Left lung (tissue), 4 donors: ENCODE measurements at regions not wholly inside any gene's neighbourhood (a gene's known extent, or its start where the extent isn't known, plus 50 kb on each side); places are given as distances from the start of the nearest gene placed in this dataset.

Source experiments
- ATAC-seq: fragments of 200-7000 bp; cut with Tn5 transposase; one replicate; pipeline ENCODE4 v1.9.1; 2020; ENCODE audit warnings: moderate library complexity
- DNase-seq, 4 donors: peaks; one replicate each; pipeline ENCODE4 v3.0.0-alpha.2; 2013 to 2020
- H3K27ac ChIP-seq, 2 donors: fragments of 200-600 bp; sonication (generic) in 1 of 2; one replicate each; pipeline versions ENCODE4 v1.5.0 to v1.8.0; 2020 to 2021
- H3K27me3 ChIP-seq, 2 donors: fragments of 200-600 bp; sonication (generic) in 1 of 2; one replicate each; pipeline versions ENCODE4 v1.5.0 to v1.8.0; 2020 to 2021
- H3K36me3 ChIP-seq, 2 donors: fragments of 200-600 bp; sonication (generic) in 1 of 2; one replicate each; pipeline versions ENCODE4 v1.5.0 to v1.8.0; 2020 to 2021
- H3K4me1 ChIP-seq, 2 donors: fragments of 200-600 bp; one replicate each; pipeline ENCODE4 v1.8.0; 2021
- H3K4me3 ChIP-seq, 2 donors: fragments of 200-600 bp; sonication (generic) in 1 of 2; one replicate each; pipeline versions ENCODE4 v1.5.0 to v1.8.0; 2020 to 2021; ENCODE audit warnings: mild to moderate bottlenecking in 1 of 2
- H3K9me3 ChIP-seq, 2 donors: fragments of 200-600 bp; sonication (generic) in 1 of 2; one replicate each; pipeline versions ENCODE4 v1.5.0 to v1.8.0; 2020 to 2021
- intact Hi-C, 2 donors: fragments of 100-400 bp; cut with DNase I; formaldehyde crosslinking; loops; one replicate each; pipeline versions ENCODE4 v1.11.2 to v1.14.2; 2022
- TF ChIP-seq, protein P1 (sequence below), 2 donors: fragments of 200-600 bp; sonication (generic) in 1 of 2; IDR thresholded peaks; one replicate each; pipeline versions ENCODE4 v1.5.0 to v1.8.0; 2021; ENCODE audit warnings: antibody characterized with exemption in 2 of 2
- donor health status: DM: no; HTN: yes; CAD: no.
- donor health status: DM: no; HTN: no; CAD: no.

DNA sequence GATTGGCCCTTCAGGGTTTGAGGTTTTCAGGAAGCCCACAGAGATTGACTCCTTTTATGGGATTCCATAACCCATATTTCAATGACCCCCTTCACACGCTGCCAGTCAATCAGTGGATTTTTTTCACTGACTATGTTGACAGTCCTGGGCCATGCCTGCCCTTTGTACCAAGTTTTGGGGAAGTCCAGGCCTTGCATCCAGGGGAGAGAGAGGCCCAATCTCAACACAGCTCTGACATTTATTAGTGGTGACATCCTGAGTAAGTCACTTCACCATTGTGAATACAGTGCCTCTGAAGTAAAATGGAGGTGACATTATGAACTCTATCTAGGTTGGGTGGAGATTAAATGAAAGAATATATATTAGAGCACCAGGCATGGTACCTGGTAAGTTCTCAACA, 181.1 kb downstream of the NUFIP1 start:
- no peak for DNase-seq
- no peak overlapping the region for H3K27ac ChIP-seq
- no peak for ATAC-seq
- no peaks in the 10 kb centered on the region for H3K27me3 ChIP-seq
- TF ChIP-seq, protein P1, sequence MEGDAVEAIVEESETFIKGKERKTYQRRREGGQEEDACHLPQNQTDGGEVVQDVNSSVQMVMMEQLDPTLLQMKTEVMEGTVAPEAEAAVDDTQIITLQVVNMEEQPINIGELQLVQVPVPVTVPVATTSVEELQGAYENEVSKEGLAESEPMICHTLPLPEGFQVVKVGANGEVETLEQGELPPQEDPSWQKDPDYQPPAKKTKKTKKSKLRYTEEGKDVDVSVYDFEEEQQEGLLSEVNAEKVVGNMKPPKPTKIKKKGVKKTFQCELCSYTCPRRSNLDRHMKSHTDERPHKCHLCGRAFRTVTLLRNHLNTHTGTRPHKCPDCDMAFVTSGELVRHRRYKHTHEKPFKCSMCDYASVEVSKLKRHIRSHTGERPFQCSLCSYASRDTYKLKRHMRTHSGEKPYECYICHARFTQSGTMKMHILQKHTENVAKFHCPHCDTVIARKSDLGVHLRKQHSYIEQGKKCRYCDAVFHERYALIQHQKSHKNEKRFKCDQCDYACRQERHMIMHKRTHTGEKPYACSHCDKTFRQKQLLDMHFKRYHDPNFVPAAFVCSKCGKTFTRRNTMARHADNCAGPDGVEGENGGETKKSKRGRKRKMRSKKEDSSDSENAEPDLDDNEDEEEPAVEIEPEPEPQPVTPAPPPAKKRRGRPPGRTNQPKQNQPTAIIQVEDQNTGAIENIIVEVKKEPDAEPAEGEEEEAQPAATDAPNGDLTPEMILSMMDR (IDR thresholded peaks at IDR 0.05), result no peak
- peaks cover 0 to 5% of the 10 kb centered on the region in 2 donors for H3K4me1 ChIP-seq
- no peak overlapping the region for H3K4me3 ChIP-seq
- no peaks in the 10 kb centered on the region for H3K9me3 ChIP-seq
- intact Hi-C loops, result no loop called here
- no peaks in the 10 kb centered on the region for H3K36me3 ChIP-seq

DNA sequence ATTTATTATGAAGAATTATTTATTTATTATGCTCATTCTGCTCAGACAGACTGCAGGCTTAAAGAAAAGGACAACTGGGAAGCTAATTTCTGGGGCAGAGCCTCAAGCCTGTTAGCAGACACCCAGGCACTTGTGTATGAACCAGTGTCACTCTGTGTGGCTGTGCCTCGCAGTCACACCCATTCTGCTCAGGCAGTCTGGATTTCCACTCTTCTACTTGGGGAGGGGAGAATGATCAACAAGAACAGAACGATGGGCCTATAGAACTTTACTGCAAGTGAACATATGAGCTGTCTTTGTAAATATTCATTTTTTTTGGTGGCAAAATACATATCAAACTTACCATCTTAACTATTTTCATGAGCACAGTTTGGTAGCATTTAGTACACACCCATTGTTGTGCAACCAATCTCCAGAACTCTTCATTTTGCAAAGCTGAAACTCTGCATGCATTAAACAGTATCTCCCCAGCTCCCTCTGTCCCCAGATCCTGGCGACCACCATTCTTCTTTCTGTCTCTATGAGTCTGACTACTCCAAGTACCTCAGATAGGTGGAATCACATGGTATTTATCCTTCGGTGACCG, 181.7 kb downstream of the NUFIP1 start:
- H3K4me3 ChIP-seq, result no peak overlapping the region
- H3K27me3 ChIP-seq, result no peaks in the 10 kb centered on the region
- ATAC-seq, result no peak
- TF ChIP-seq, protein P1 (IDR thresholded peaks at IDR 0.05), result no peak
- intact Hi-C loops, result no loop called here
- no peak for DNase-seq
- H3K27ac ChIP-seq, result no peak overlapping the region
- H3K36me3 ChIP-seq, result no peaks in the 10 kb centered on the region
- peaks cover 0 to 5% of the 10 kb centered on the region in 2 donors for H3K4me1 ChIP-seq
- H3K9me3 ChIP-seq, result no peaks in the 10 kb centered on the region

DNA sequence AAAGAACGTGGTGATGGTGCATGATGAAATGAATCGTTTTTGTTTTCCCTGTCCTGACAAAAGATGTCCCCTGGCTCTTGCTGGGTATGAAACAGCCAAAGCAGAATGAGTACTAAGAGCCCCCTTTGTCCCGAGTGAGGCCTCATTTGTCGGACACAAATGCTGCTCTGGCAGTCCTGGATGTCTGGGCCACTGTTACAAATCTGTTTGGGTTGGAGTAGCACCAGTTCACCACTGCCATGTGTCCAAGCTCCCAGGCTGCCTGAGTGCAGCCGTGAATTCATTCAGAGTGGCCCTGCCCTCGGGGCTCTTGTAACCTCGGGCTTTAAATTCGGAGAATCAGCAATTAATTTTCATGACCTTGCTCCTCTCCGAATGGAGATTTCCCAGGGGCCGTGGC, 182.4 kb downstream of the NUFIP1 start:
- H3K27ac ChIP-seq, result no peak overlapping the region
- no peak overlapping the region for H3K4me3 ChIP-seq
- TF ChIP-seq, protein P1 (IDR thresholded peaks at IDR 0.05), result no peak
- no peaks in the 10 kb centered on the region for H3K9me3 ChIP-seq
- ATAC-seq, result no peak
- no peak for DNase-seq
- no peaks in the 10 kb centered on the region for H3K36me3 ChIP-seq
- no peaks in the 10 kb centered on the region for H3K27me3 ChIP-seq
- peaks cover 0 to 5% of the 10 kb centered on the region in 2 donors for H3K4me1 ChIP-seq
- intact Hi-C loops, result no loop called here

DNA sequence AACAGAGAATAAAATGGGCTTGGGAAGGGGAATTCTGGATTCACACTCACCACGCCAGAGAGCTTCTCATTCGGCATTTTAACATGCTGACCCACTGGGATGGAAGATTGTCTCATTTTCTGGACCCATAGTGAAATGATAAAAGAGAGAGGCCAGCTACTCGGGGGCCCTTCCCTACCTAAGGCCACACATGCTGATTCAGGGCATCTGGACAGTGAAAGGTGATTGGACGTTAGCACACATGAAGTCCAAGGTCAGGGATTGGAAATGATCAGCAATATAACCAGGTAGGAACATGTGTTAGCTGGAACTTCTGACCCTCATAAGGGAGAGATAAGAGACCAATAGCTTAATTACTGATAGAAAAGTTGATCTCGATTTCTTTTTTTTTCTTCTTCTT, 183.7 kb downstream of the NUFIP1 start:
- H3K4me3 ChIP-seq, result no peak overlapping the region
- no peaks in the 10 kb centered on the region for H3K27me3 ChIP-seq
- no peaks in the 10 kb centered on the region for H3K9me3 ChIP-seq
- peaks cover 0 to 2% of the 10 kb centered on the region in 2 donors for H3K4me1 ChIP-seq
- intact Hi-C loops, result no loop called here
- TF ChIP-seq, protein P1 (IDR thresholded peaks at IDR 0.05), result no peak
- DNase-seq (no peak), ATAC-seq (no peak)
- H3K36me3 ChIP-seq, result no peaks in the 10 kb centered on the region
- no peak overlapping the region for H3K27ac ChIP-seq

DNA sequence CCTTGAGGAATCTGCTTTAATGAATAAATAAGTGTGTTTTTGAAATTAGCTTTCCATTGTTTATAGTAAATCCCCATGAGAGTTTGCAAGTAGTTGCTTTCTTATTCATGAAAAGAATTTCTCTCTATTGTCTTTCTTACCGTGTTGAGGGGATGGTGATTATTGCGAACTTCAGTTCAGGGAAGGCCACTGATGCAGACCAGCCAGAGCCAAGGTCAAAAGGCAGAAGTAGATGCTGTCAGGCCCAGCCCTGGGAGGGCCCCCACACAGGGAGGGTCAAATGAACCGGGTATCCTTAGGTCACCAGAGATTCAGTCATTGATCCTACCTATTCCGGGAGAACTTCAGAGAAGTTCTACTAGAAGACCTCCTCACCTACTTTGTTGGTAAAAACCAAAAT, 185.9 kb downstream of the NUFIP1 start:
- no peaks in the 10 kb centered on the region for H3K36me3 ChIP-seq
- no peaks in the 10 kb centered on the region for H3K9me3 ChIP-seq
- no peaks in the 10 kb centered on the region for H3K4me1 ChIP-seq
- ATAC-seq, result no peak
- no peak for DNase-seq
- TF ChIP-seq, protein P1 (IDR thresholded peaks at IDR 0.05), result no peak
- no peak overlapping the region for H3K4me3 ChIP-seq
- no peak overlapping the region for H3K27ac ChIP-seq
- intact Hi-C loops, result no loop called here
- H3K27me3 ChIP-seq, result no peaks in the 10 kb centered on the region
